NOMO-1 (cell line): ENCODE measurements at regions not wholly inside any gene's neighbourhood (a gene's known extent, or its start where the extent isn't known, plus 50 kb on each side); places are given as distances from the start of the nearest gene placed in this dataset.
"Not testable (repeated sequence)": the region's sequence is repeated elsewhere in the genome, so short reads cannot be mapped to it uniquely, and the experiment has no call there.

Experiments
- DNase-seq, 2 experiments: peaks; one replicate each; lab custom pipeline; 2025; ENCODE audit not compliant: unreplicated experiment in 2 of 2; lab: John Stamatoyannopoulos, UW

- no peak for DNase-seq
Observed at GRCh38 chr20:12715371-12715770, 293.4 kb upstream of the SPTLC3 start.

GRCh38 chr20:12715991-12716680, 292.6 kb upstream of the SPTLC3 start:
- no peak for DNase-seq

- DNase-seq = no peak
Observed at GRCh38 chr20:12717061-12717460, 291.7 kb upstream of the SPTLC3 start.

- no peak for DNase-seq
Observed at GRCh38 chr20:12718619-12719018, 290.2 kb upstream of the SPTLC3 start.

DNA sequence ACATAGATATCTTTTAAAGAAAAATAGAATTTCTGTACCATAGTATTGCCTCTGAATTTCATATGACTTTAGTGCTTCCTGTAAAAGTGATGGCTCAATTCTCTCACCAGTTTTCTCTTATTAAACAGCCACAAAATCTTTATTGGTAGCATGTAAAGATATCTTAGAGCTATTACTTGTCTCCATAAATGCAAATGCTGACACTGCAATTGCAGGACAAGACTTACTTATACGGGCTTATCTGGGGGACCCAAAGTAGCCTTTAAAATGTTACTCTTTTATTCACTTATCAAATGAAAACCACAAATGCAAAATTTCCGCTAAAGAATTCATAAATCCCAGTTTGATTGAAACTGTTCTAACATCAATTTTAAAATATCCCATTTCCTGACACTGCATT, 287.1 kb upstream of the SPTLC3 start:
- DNase-seq = no peak

DNA sequence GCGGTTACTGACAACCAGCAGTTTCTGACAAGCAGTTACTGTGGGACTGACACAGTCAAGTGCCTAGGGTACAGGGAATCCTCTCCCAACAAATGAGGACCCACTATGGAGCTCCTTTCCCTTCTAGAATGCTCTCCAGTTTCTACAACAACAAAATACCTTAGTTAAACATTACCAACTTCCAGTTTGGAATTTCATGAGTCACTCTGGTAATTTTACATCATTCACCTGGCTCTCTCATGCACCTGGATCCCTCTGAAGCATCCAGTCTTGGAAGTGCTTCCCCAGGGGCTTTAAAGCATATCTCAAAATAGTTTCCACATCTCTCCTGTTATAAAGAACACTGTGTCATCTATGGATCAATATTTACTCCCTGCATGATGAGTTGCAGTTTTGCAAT, 286.7 kb upstream of the SPTLC3 start:
- DNase-seq = no peak

DNA sequence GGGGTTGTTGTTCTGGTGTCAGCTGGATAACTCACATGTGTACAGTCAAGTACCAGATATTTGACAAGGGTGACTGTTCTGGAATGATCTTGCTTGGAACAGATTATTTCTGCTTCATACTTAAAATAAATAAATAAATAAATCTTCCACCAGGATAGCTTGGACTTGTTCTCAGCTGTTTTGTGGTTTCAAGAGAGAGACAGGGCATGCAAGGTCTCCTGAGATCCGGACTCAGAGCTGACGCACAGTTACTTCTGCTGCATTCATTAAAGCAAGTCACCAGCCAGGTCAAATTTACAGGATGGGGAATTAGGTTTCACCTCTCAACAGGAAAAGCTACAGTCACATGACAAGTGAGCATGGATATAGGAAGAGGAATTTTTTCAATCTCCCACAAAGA, 285.0 kb upstream of the SPTLC3 start:
- no peak for DNase-seq

- DNase-seq = no peak
Observed at GRCh38 chr20:12728782-12729181, 280.0 kb upstream of the SPTLC3 start.

- no peak for DNase-seq
Observed at GRCh38 chr20:12729326-12729725, 279.4 kb upstream of the SPTLC3 start.

- no peak for DNase-seq
Observed at GRCh38 chr20:12733811-12734210, 275.0 kb upstream of the SPTLC3 start.

DNA sequence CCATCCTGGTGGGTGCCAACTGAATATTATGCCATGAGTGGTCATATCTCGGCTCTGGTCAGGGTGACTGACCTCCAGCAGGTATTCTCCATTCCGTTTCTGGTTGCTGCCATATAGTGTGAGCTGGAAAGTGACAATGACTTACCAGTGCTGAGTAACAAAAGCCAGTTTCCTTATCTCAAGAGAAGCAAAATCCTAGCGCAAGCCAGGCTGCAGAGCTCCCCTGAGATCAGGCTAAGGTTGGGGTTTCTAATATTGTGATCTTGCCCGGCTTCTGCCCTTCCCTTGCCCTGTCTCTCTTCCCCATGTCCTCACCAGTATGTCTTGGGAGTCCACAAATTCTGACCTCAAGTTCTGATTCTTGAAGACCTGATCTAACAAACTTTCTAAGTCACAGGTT, 271.3 kb upstream of the SPTLC3 start:
- DNase-seq = no peak

DNA sequence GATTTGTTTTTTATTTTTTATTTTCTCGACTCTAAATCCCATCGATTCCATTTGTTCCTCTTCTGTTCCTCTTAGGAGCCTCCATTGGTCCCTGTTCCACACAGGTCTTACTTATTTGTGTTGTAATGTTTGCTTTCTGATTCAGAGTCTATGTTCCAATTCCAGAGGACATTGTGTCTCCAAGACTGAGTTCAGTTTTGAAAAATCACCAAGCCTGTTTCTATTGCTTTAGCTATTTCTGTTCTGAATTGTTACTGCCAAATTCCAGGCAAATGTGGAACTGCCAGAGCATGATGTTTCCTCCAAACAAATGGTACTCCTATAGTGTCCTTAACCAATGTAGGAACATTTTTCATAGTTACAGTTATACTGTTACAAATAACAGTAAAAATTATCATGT, 270.9 kb upstream of the SPTLC3 start:
- no peak for DNase-seq

DNA sequence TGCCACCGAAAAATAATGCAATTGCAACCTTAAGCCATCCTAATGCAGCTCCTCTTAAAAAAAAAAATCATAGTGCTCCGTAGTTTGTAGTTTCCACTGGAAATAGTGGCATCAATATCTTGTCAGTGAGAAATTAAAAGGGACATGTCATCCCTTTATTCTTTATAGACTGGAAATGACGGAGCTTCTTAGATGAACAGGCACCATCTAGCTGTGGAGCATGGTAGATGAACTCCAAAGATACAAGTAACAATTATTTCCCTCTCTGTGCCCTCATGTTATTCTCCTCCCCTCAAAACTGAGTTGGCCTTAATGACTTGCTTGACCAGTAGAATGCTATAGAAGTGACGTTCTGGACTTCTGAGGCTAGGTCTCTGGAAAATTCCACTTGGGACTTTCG, 268.1 kb upstream of the SPTLC3 start:
- no peak for DNase-seq

DNA sequence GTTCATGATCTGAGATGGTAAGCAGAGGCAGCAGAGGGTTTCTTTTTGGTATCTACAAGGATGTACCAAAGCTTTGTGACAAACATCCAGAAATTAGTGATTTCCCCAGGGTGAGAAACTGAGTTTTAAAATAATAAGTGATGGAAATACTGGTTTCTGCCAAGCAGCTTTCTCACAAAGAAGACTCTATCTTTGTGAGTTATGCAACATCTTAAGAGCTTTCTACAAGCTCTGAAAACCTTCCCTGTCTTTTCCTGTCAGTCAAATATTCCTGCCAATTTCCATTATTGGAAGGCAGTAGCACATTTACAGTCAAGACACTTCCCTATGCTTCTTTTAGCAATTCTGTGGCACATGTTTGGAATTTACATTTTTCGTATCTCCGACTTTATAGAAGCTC, 264.7 kb upstream of the SPTLC3 start:
- no peak for DNase-seq

GRCh38 chr20:12748359-12748994, 260.3 kb upstream of the SPTLC3 start:
- DNase-seq = no peak

- no peak for DNase-seq
Observed at GRCh38 chr20:12750221-12750620, 258.6 kb upstream of the SPTLC3 start.

DNA sequence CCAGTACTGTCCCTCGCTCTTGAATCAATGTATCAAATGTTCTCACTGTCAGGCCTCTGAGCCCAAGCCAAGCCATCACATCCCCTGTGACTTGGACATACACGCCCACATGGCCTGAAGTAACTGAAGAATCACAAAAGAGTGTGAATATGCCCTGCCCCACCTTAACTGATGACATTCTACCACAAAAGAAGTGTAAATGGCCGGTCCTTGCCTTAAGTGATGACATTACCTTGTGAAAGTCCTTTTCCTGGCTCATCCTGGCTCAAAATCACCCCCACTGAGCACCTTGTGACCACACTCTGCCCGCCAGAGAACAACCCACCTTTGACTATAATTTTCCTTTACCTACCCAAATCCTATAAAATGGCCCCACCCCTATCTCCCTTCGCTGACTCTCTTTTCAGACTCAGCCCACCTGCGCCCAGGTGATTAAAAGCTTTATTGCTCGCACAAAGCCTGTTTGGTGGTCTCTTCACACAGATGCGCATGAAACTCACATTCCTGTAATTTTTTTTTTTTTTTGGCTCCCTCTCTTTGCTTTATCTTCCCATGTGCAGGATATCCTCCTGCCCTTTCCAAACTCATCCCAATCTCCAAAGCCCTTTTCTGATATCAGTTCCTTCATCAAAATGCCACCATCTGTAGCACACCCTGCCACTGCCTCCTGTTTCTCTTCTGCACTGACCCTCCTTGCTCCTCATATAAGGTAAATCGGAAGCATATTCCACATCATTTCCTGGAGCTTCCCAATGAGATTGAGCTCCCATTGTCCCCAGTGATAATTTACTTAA, 255.7 kb upstream of the SPTLC3 start:
- not testable (repeated sequence) for DNase-seq

GRCh38 chr20:12753742-12754141, 255.0 kb upstream of the SPTLC3 start:
- DNase-seq = not testable (repeated sequence)

GRCh38 chr20:12759493-12759892, 249.3 kb upstream of the SPTLC3 start:
- not testable (repeated sequence) for DNase-seq

DNA sequence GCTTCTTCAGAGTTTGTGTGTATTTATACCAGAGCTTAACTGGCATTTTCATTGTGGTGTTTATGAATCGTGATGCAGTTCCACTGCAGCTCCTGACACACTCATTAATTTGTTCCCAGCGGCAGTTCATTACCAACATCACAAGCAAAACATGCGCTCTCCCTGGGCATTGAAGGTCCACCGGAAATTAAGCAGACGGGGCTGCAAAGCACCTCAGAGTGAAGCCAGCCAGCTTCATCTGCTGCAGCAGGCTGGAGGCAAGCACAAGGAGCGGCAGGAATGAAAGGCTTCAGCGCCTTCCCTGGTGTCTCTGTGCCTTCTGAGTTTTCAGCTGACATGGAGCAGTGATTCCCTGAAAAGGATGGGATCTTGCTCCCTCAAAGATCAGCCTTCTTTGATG, 246.0 kb upstream of the SPTLC3 start:
- no peak for DNase-seq

DNA sequence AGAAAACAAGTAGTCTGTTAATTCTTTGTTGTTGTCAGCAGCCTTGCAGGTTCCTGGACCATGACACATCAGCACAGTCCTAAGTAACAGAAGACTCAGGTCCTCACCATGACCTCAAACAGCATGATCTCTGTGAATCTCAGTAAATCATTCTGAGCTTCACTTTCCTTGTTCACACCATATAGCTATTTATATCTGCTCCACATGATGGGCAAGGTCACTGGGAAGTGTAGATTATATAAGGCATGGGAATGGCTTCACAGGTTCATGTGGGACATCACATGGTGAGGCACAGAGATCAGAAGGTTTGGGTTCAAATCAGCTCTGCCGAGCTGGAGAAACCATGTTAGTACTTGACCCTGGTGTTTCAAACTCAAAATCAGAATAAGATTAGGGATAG, 245.4 kb upstream of the SPTLC3 start:
- DNase-seq = no peak

DNA sequence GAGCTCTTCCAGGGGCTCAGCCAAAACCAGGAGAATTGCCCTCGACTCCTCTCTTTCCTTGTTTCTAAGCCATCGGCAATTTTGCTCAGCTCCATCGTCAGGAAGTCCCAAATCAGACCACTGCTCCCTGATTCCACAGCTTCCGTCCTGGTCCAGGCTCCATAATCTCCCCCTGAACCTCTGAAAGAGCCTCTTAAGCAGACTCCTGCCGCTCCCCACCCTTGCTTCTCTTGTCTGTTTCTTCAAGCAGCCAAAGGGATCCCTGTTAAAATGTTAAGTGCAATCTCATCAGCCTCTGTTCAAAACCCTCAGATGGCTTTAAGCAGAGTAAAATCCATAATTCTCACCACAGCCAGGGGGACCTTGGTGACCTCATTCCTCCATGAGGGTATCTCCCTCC, 244.7 kb upstream of the SPTLC3 start:
- DNase-seq = no peak
